CD14-positive monocyte (primary cell): ENCODE measurements at regions not wholly inside any gene's neighbourhood (a gene's known extent, or its start where the extent isn't known, plus 50 kb on each side); places are given as distances from the start of the nearest gene placed in this dataset.

Experiments
- DNase-seq, 3 donors: peaks; one replicate each; pipeline ENCODE4 v3.0.0-alpha.2; 2011 to 2022
- H2AFZ ChIP-seq: 2 replicates; pipeline ENCODE4 v1.6.0; 2012; ENCODE audit warnings: mild to moderate bottlenecking, low read depth, low read length, inconsistent platforms; ENCODE audit not compliant: insufficient read depth, poor library complexity, severe bottlenecking
- H3K27ac ChIP-seq, 2 donors: 1 replicate in 1 of 2; 2 replicates in 1 of 2; pipeline ENCODE4 v1.5.1; 2012 to 2013; ENCODE audit warnings: low read length in 2 of 2, control low read depth in 1 of 2, inconsistent platforms in 1 of 2, low read depth in 1 of 2, mild to moderate bottlenecking in 1 of 2
- H3K27me3 ChIP-seq, 2 donors: one replicate each; pipeline versions ENCODE4 v1.6.0 to v1.6.1; 2011 to 2013; ENCODE audit warnings: low read length in 2 of 2; ENCODE audit not compliant: control insufficient read depth in 2 of 2, insufficient read depth in 2 of 2
- H3K36me3 ChIP-seq, 2 donors: replicated peaks in 1 of 2; 1 replicate in 1 of 2; 2 replicates in 1 of 2; pipeline versions ENCODE4 v1.5.1 to v1.6.1; 2012 to 2013; ENCODE audit warnings: low read length in 2 of 2, control low read depth in 1 of 2, inconsistent platforms in 1 of 2, mild to moderate bottlenecking in 1 of 2; ENCODE audit not compliant: insufficient read depth in 2 of 2, control insufficient read depth in 1 of 2
- H3K4me1 ChIP-seq, 2 donors: 1 replicate in 1 of 2; 2 replicates in 1 of 2; pipeline versions ENCODE4 v1.5.1 to v1.6.1; 2012 to 2013; ENCODE audit warnings: low read length in 2 of 2, control low read depth in 1 of 2, inconsistent platforms in 1 of 2, mild to moderate bottlenecking in 1 of 2, moderate library complexity in 1 of 2; ENCODE audit not compliant: insufficient read depth in 2 of 2, control insufficient read depth in 1 of 2
- H3K4me2 ChIP-seq: replicated peaks from 2 replicates; pipeline ENCODE3; 2012; ENCODE audit warnings: low read length, moderate library complexity, mild to moderate bottlenecking; ENCODE audit not compliant: poor library complexity, severe bottlenecking; ENCODE audit errors: extremely low read depth
- H3K4me3 ChIP-seq, 3 experiments: fragments of 200-600 bp in 1 of 3; sonication (generic) in 1 of 3; replicated peaks in 1 of 3; 1 replicate in 2 of 3; 2 replicates in 1 of 3; pipeline ENCODE4 v1.5.1; 2011 to 2013; ENCODE audit warnings: low read length in 3 of 3, mild to moderate bottlenecking in 3 of 3, control low read depth in 2 of 3, low read depth in 2 of 3, inconsistent platforms in 1 of 3, moderate library complexity in 1 of 3
- H3K79me2 ChIP-seq: 2 replicates; pipeline ENCODE4 v1.6.0; 2012; ENCODE audit warnings: mild to moderate bottlenecking, control low read depth, inconsistent platforms, low read length, moderate library complexity; ENCODE audit not compliant: insufficient read depth
- H3K9ac ChIP-seq: 2 replicates; pipeline ENCODE4 v1.6.0; 2017; ENCODE audit warnings: low read length, mild to moderate bottlenecking; ENCODE audit not compliant: insufficient read depth, poor library complexity, severe bottlenecking
- H3K9me3 ChIP-seq, 2 donors: replicated peaks in 1 of 2; 1 replicate in 1 of 2; 2 replicates in 1 of 2; pipeline versions ENCODE4 v1.5.1 to v1.6.1; 2012 to 2013; ENCODE audit warnings: low read length in 2 of 2, control low read depth in 1 of 2; ENCODE audit not compliant: control insufficient read depth in 1 of 2, insufficient read depth in 1 of 2
- H4K20me1 ChIP-seq: 2 replicates; pipeline ENCODE4 v1.6.0; 2012; ENCODE audit warnings: mild to moderate bottlenecking, low read length, control low read depth, moderate library complexity; ENCODE audit not compliant: insufficient read depth
- H3K27ac Mint-ChIP-seq, 7 donors: one replicate each; pipeline ENCODE4 v1.8.0; 2020; ENCODE audit warnings: mild to moderate bottlenecking in 7 of 7, mixed read lengths in 7 of 7, moderate library complexity in 6 of 7, inconsistent platforms in 2 of 7
- H3K27me3 Mint-ChIP-seq, 3 donors: one replicate each; pipeline ENCODE4 v1.8.0; 2021 to 2022; ENCODE audit warnings: low read depth in 3 of 3, mild to moderate bottlenecking in 3 of 3, mixed read lengths in 3 of 3, moderate library complexity in 3 of 3, inconsistent platforms in 1 of 3
- H3K36me3 Mint-ChIP-seq, 2 donors: one replicate each; pipeline ENCODE4 v1.8.0; 2020; ENCODE audit warnings: mixed read lengths in 2 of 2, inconsistent platforms in 1 of 2, mild to moderate bottlenecking in 1 of 2
- H3K4me1 Mint-ChIP-seq: one replicate; pipeline ENCODE4 v1.8.0; 2020; ENCODE audit warnings: mild to moderate bottlenecking, mixed read lengths
- H3K4me3 Mint-ChIP-seq, 2 donors: one replicate each; pipeline ENCODE4 v1.8.0; 2020; ENCODE audit warnings: mild to moderate bottlenecking in 2 of 2, mixed read lengths in 2 of 2, moderate library complexity in 1 of 2
- H3K9me3 Mint-ChIP-seq, 7 donors: one replicate each; pipeline ENCODE4 v1.8.0; 2020 to 2022; ENCODE audit warnings: mixed read lengths in 7 of 7, mild to moderate bottlenecking in 6 of 7, moderate library complexity in 6 of 7, inconsistent platforms in 2 of 7
- WGBS: methylation state at CpG from one replicate; pipeline ENCODE4 v1.1.5; 2013; ENCODE audit warnings: missing lambda C conversion rate; ENCODE audit not compliant: insufficient coverage; 5-methylcytosine and 5-hydroxymethylcytosine counted together
- intact Hi-C, 2 donors: fragments of 100-400 bp; cut with micrococcal nuclease; formaldehyde crosslinking; loops; one replicate each; pipeline versions ENCODE4 v1.15.0 to v1.15.1; 2023
- TF ChIP-seq, protein P1 (sequence below): fragments of 200-600 bp; IDR thresholded peaks from one replicate; pipeline ENCODE4 v1.8.0; 2022; ENCODE audit warnings: antibody characterized with exemption, mild to moderate bottlenecking

GRCh38 chr9:2260417-2261306 lies 245.5 kb downstream of the SMARCA2 start:
- no peaks in the 10 kb centered on the region for H3K9me3 ChIP-seq
- Mint-ChIP-seq H3K27me3 (peaks cover 0 to 3% (median 2%) of the 10 kb centered on the region in 3 donors), H3K9me3 (peaks cover 0 to 2% (median 0%) of the 10 kb centered on the region in 7 donors), H3K4me1 (peaks cover 18% of the 10 kb centered on the region), H3K27ac (no peak overlapping the region), H3K36me3 (no peaks in the 10 kb centered on the region), H3K4me3 (no peak overlapping the region)
- TF ChIP-seq, protein P1, sequence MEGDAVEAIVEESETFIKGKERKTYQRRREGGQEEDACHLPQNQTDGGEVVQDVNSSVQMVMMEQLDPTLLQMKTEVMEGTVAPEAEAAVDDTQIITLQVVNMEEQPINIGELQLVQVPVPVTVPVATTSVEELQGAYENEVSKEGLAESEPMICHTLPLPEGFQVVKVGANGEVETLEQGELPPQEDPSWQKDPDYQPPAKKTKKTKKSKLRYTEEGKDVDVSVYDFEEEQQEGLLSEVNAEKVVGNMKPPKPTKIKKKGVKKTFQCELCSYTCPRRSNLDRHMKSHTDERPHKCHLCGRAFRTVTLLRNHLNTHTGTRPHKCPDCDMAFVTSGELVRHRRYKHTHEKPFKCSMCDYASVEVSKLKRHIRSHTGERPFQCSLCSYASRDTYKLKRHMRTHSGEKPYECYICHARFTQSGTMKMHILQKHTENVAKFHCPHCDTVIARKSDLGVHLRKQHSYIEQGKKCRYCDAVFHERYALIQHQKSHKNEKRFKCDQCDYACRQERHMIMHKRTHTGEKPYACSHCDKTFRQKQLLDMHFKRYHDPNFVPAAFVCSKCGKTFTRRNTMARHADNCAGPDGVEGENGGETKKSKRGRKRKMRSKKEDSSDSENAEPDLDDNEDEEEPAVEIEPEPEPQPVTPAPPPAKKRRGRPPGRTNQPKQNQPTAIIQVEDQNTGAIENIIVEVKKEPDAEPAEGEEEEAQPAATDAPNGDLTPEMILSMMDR, result no peak
- H3K79me2 ChIP-seq, result no peaks in the 10 kb centered on the region
- no peak overlapping the region for H2AFZ ChIP-seq
- DNase-seq, result no peak
- no peaks in the 10 kb centered on the region for H3K27me3 ChIP-seq
- WGBS, result 85% methylated on average over 3 of the region's 3 CpGs
- H3K9ac ChIP-seq, result no peak overlapping the region
- intact Hi-C loops, result no loop called here
- H3K4me2 ChIP-seq, result no peak overlapping the region
- no peak overlapping the region for H3K27ac ChIP-seq
- no peaks in the 10 kb centered on the region for H3K36me3 ChIP-seq
- peaks cover 16 to 18% of the 10 kb centered on the region in 2 donors for H3K4me1 ChIP-seq
- H3K4me3 ChIP-seq, result no peak overlapping the region
- H4K20me1 ChIP-seq, result no peaks in the 10 kb centered on the region

- H3K4me3 ChIP-seq, result no peak overlapping the region
- Mint-ChIP-seq H3K27me3 (peaks cover 0 to 3% (median 2%) of the 10 kb centered on the region in 3 donors), H3K36me3 (no peaks in the 10 kb centered on the region), H3K9me3 (peaks cover 0 to 2% (median 0%) of the 10 kb centered on the region in 7 donors), H3K27ac (no peak overlapping the region), H3K4me1 (peaks cover 18% of the 10 kb centered on the region), H3K4me3 (no peak overlapping the region)
- H3K27ac ChIP-seq, result no peak overlapping the region
- H3K4me2 ChIP-seq, result no peak overlapping the region
- no peaks in the 10 kb centered on the region for H3K36me3 ChIP-seq
- H3K27me3 ChIP-seq, result no peaks in the 10 kb centered on the region
- H3K9ac ChIP-seq, result no peak overlapping the region
- WGBS, result no CpG with 5 or more reads among the region's 4 CpGs
- TF ChIP-seq, protein P1, result no peak
- no peaks in the 10 kb centered on the region for H3K79me2 ChIP-seq
- H4K20me1 ChIP-seq, result no peaks in the 10 kb centered on the region
- peaks cover 16 to 18% of the 10 kb centered on the region in 2 donors for H3K4me1 ChIP-seq
- intact Hi-C loops, result no loop called here
- H3K9me3 ChIP-seq, result no peaks in the 10 kb centered on the region
- no peak for DNase-seq
- no peak overlapping the region for H2AFZ ChIP-seq
Measured at GRCh38 chr9:2261421-2262103, 246.4 kb downstream of the SMARCA2 start.
